ENCODE measurements at regions not wholly inside any gene's neighbourhood (a gene's known extent, or its start where the extent isn't known, plus 50 kb on each side); places are given as distances from the start of the nearest gene placed in this dataset.

DNA sequence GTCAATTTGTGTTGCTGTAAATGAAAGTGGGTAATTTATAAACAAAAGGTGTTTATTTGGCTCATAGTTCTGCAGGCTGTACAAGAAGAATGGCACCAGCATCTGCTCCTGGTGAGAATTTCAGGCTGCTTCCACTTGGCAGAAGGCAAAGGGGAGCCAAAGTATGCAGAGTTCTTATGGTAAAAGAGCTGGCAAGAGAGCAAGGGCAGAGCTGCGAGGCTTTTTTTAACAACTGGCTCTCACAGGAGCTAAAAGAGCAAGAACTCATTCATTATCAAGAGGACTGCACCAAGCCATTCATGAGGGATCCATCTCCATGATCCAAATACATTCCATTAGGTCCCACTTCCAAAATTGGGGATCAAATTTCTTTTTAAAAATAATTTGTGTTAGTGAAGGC lies 1712.7 kb downstream of the SLITRK5 start (continued):
- TF ChIP-seq, protein P1, sequence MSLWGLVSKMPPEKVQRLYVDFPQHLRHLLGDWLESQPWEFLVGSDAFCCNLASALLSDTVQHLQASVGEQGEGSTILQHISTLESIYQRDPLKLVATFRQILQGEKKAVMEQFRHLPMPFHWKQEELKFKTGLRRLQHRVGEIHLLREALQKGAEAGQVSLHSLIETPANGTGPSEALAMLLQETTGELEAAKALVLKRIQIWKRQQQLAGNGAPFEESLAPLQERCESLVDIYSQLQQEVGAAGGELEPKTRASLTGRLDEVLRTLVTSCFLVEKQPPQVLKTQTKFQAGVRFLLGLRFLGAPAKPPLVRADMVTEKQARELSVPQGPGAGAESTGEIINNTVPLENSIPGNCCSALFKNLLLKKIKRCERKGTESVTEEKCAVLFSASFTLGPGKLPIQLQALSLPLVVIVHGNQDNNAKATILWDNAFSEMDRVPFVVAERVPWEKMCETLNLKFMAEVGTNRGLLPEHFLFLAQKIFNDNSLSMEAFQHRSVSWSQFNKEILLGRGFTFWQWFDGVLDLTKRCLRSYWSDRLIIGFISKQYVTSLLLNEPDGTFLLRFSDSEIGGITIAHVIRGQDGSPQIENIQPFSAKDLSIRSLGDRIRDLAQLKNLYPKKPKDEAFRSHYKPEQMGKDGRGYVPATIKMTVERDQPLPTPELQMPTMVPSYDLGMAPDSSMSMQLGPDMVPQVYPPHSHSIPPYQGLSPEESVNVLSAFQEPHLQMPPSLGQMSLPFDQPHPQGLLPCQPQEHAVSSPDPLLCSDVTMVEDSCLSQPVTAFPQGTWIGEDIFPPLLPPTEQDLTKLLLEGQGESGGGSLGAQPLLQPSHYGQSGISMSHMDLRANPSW (CRISPR knock-in tag; conservative IDR thresholded peaks at IDR 0.05; ENCODE audit: low read depth): no peak

GRCh38 chr13:89393758-89394304 lies 1722.7 kb downstream of the SLITRK5 start:
- H3K4me1 Mint-ChIP-seq: peaks cover 6% of the 10 kb centered on the region
- no peak for TF ChIP-seq EMX1 (CRISPR knock-in tag; IDR thresholded peaks at IDR 0.05)
- TF ChIP-seq, protein P2, sequence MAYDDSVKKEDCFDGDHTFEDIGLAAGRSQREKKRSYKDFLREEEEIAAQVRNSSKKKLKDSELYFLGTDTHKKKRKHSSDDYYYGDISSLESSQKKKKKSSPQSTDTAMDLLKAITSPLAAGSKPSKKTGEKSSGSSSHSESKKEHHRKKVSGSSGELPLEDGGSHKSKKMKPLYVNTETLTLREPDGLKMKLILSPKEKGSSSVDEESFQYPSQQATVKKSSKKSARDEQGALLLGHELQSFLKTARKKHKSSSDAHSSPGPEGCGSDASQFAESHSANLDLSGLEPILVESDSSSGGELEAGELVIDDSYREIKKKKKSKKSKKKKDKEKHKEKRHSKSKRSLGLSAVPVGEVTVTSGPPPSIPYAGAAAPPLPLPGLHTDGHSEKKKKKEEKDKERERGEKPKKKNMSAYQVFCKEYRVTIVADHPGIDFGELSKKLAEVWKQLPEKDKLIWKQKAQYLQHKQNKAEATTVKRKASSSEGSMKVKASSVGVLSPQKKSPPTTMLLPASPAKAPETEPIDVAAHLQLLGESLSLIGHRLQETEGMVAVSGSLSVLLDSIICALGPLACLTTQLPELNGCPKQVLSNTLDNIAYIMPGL (CRISPR knock-in tag; IDR thresholded peaks at IDR 0.05): no peak
- no peak for TF ChIP-seq NR2C2 (CRISPR knock-in tag; IDR thresholded peaks at IDR 0.05)
- no peak for TF ChIP-seq ZNF671 (CRISPR knock-in tag; IDR thresholded peaks at IDR 0.05)
- no peak for TF ChIP-seq TP53 (CRISPR knock-in tag; IDR thresholded peaks at IDR 0.05)
- no peak for TF ChIP-seq ZNF317 (CRISPR knock-in tag; IDR thresholded peaks at IDR 0.05; ENCODE audit: borderline replicate concordance, low read depth)
- no peak for TF ChIP-seq SP1 (CRISPR knock-in tag; conservative IDR thresholded peaks at IDR 0.05)
- no peak for TF ChIP-seq ATF6 (CRISPR knock-in tag; IDR thresholded peaks at IDR 0.05)
- no peak for TF ChIP-seq ERG (CRISPR knock-in tag; IDR thresholded peaks at IDR 0.05)
- TF ChIP-seq CBFB (CRISPR knock-in tag; IDR thresholded peaks at IDR 0.05; ENCODE audit: low read depth): no peak
- TF ChIP-seq TCF7 (CRISPR knock-in tag; IDR thresholded peaks at IDR 0.05; ENCODE audit: low read depth): no peak
- TF ChIP-seq, protein P3, sequence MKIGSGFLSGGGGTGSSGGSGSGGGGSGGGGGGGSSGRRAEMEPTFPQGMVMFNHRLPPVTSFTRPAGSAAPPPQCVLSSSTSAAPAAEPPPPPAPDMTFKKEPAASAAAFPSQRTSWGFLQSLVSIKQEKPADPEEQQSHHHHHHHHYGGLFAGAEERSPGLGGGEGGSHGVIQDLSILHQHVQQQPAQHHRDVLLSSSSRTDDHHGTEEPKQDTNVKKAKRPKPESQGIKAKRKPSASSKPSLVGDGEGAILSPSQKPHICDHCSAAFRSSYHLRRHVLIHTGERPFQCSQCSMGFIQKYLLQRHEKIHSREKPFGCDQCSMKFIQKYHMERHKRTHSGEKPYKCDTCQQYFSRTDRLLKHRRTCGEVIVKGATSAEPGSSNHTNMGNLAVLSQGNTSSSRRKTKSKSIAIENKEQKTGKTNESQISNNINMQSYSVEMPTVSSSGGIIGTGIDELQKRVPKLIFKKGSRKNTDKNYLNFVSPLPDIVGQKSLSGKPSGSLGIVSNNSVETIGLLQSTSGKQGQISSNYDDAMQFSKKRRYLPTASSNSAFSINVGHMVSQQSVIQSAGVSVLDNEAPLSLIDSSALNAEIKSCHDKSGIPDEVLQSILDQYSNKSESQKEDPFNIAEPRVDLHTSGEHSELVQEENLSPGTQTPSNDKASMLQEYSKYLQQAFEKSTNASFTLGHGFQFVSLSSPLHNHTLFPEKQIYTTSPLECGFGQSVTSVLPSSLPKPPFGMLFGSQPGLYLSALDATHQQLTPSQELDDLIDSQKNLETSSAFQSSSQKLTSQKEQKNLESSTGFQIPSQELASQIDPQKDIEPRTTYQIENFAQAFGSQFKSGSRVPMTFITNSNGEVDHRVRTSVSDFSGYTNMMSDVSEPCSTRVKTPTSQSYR (CRISPR knock-in tag; IDR thresholded peaks at IDR 0.05): no peak
- TF ChIP-seq, protein P4, sequence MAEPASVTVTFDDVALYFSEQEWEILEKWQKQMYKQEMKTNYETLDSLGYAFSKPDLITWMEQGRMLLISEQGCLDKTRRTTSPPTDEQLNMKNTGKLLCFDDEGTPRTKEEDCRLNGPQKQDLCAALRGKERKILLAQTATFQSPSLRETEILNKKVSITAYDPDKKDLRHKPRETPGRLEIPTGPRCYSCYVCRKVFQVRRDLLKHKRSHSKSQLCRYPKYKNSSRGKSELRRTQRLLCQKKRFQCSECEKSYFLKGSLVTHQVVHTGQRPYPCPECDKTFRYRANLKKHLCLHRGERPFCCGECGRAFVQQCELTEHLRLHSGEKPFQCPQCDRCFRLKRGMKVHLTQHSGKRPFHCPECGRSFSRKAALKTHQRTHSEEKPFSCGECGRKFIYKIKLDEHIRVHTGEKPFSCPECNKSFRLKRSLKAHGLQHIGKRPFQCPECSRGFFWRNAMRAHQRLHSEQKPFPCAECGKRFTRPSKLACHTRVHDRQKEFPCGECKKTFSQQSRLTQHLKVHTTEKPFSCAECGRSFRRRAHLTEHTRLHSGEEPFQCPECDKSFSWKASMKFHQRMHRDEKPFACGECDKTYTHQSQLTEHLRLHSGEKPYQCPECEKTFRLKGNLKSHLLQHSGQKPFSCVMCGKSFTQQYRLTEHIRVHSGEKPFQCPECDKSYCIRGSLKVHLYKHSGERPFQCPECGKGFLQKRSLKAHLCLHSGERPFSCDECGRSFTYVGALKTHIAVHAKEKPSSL (CRISPR knock-in tag; conservative IDR thresholded peaks at IDR 0.05): no peak
- H3K9me3 Mint-ChIP-seq: no peaks in the 10 kb centered on the region
- DNase-seq (ENCODE audit: low spot score) (no peak), ATAC-seq (no peak)
- CTCF ChIA-PET: no interaction called here
- H3K27me3 Mint-ChIP-seq (ENCODE audit: low read depth): no peaks in the 10 kb centered on the region
- POLR2A ChIA-PET: no interaction called here
- no peaks in the 10 kb centered on the region for H3K36me3 Mint-ChIP-seq
- no peak overlapping the region; the same call in 1 of the 2 replicates for H3K27ac Mint-ChIP-seq
- no peak overlapping the region for H3K4me3 Mint-ChIP-seq
